Calu3 (cell line): ENCODE measurements at regions not wholly inside any gene's neighbourhood (a gene's known extent, or its start where the extent isn't known, plus 50 kb on each side); places are given as distances from the start of the nearest gene placed in this dataset.

ENCODE experiments used
- BruUV-seq: library from RNA; stranded (reverse); fragments of 400-500 nt; replicated peaks from 2 replicates; lab custom pipeline; 2021; lab: Mats Ljungman, UMichigan
- CTCF ChIA-PET: fragments of 300-600 bp; sonication (Branson Sonifier 250); formaldehyde crosslinking; loops from one replicate; lab custom pipeline; 2022; ENCODE audit warnings: antibody characterized with exemption; lab: Charles Lee
- DNase-seq: peaks from one replicate; pipeline ENCODE4 v3.0.0; 2022
- H3K27ac Mint-ChIP-seq: one replicate; pipeline ENCODE4 v1.8.0; 2022; ENCODE audit warnings: mixed read lengths; ENCODE audit not compliant: unreplicated experiment
- H3K27me3 Mint-ChIP-seq: one replicate; pipeline ENCODE4 v1.8.0; 2022; ENCODE audit warnings: mixed read lengths; ENCODE audit not compliant: unreplicated experiment
- H3K36me3 Mint-ChIP-seq: one replicate; pipeline ENCODE4 v1.8.0; 2022; ENCODE audit warnings: mild to moderate bottlenecking, moderate library complexity, mixed read lengths; ENCODE audit not compliant: insufficient read depth, unreplicated experiment
- H3K4me1 Mint-ChIP-seq: one replicate; pipeline ENCODE4 v1.8.0; 2022; ENCODE audit warnings: mild to moderate bottlenecking, low read depth, mixed read lengths; ENCODE audit not compliant: unreplicated experiment
- H3K4me3 Mint-ChIP-seq: one replicate; pipeline ENCODE4 v1.8.0; 2022; ENCODE audit warnings: mild to moderate bottlenecking, low read depth, moderate library complexity, mixed read lengths; ENCODE audit not compliant: unreplicated experiment
- H3K9me3 Mint-ChIP-seq: one replicate; pipeline ENCODE4 v1.8.0; 2022; ENCODE audit warnings: low read depth, mixed read lengths; ENCODE audit not compliant: unreplicated experiment
- intact Hi-C: fragments of 100-400 bp; cut with micrococcal nuclease; formaldehyde crosslinking; loops from one replicate; pipeline ENCODE4 v1.10.0; 2022; ENCODE audit not compliant: unreplicated experiment
- TF ChIP-seq, protein P1 (sequence below): fragments of 200-600 bp; IDR thresholded peaks from one replicate; pipeline ENCODE4 v1.8.0; 2022; ENCODE audit warnings: antibody characterized with exemption; ENCODE audit not compliant: unreplicated experiment

GRCh38 chr2:156079845-156080244, 252.7 kb downstream of the NR4A2 start:
- TF ChIP-seq, protein P1, sequence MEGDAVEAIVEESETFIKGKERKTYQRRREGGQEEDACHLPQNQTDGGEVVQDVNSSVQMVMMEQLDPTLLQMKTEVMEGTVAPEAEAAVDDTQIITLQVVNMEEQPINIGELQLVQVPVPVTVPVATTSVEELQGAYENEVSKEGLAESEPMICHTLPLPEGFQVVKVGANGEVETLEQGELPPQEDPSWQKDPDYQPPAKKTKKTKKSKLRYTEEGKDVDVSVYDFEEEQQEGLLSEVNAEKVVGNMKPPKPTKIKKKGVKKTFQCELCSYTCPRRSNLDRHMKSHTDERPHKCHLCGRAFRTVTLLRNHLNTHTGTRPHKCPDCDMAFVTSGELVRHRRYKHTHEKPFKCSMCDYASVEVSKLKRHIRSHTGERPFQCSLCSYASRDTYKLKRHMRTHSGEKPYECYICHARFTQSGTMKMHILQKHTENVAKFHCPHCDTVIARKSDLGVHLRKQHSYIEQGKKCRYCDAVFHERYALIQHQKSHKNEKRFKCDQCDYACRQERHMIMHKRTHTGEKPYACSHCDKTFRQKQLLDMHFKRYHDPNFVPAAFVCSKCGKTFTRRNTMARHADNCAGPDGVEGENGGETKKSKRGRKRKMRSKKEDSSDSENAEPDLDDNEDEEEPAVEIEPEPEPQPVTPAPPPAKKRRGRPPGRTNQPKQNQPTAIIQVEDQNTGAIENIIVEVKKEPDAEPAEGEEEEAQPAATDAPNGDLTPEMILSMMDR, result no peak
- intact Hi-C loops, result no loop called here
- BruUV-seq, result no TSS peak

GRCh38 chr2:156077041-156077742, 255.3 kb downstream of the NR4A2 start:
- Mint-ChIP-seq H3K9me3 (peaks cover 3% of the 10 kb centered on the region), H3K27me3 (no peaks in the 10 kb centered on the region), H3K36me3 (no peaks in the 10 kb centered on the region), H3K4me1 (no peaks in the 10 kb centered on the region), H3K4me3 (no peak overlapping the region), H3K27ac (no peak overlapping the region)
- DNase-seq, result no peak
- CTCF ChIA-PET, result no interaction called here
- no TSS peak for BruUV-seq
- TF ChIP-seq, protein P1, result no peak
- intact Hi-C loops, result no loop called here

More at GRCh38 chr2:156079845-156080244, 252.7 kb downstream of the NR4A2 start:
- Mint-ChIP-seq H3K36me3 (no peaks in the 10 kb centered on the region), H3K9me3 (peaks cover 6% of the 10 kb centered on the region), H3K27ac (no peak overlapping the region), H3K4me3 (no peak overlapping the region), H3K27me3 (no peaks in the 10 kb centered on the region), H3K4me1 (peaks cover 13% of the 10 kb centered on the region)
- no peak for DNase-seq
- CTCF ChIA-PET, result no interaction called here

GRCh38 chr2:156065912-156066311, 266.6 kb downstream of the NR4A2 start:
- DNase-seq, result peak; percentile 58
- intact Hi-C loops, result loop anchor here (1.0 to 5.0 kb wide), 4 partner anchors 266 to 826 kb away; partner anchors contain the start of gene NR4A2
- Mint-ChIP-seq H3K36me3 (no peaks in the 10 kb centered on the region), H3K4me1 (no peaks in the 10 kb centered on the region), H3K27me3 (no peaks in the 10 kb centered on the region), H3K27ac (no peak overlapping the region), H3K9me3 (no peaks in the 10 kb centered on the region), H3K4me3 (no peak overlapping the region)
- CTCF ChIA-PET, result no interaction called here
- BruUV-seq, result no TSS peak
- TF ChIP-seq, protein P1, result peak; percentile 36

DNA sequence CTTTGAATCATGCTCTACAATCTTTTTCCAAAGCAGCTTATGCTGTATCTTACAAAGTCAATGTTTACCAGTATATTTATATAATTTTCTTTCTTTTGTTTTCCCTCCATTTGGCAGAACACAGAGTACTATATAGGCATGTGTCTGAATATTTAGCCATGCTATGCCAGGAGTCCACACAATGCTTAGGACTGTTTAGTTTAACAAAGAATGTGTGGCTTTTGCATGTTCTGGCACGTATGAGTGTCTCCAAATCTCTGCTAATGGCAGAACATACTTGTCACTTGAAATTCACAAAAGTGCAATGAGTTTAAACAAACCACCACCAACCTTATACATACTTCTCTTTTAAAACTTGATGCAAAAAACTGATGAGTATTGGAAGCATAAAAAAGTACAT, 268.0 kb downstream of the NR4A2 start:
- no peaks in the 10 kb centered on the region for H3K9me3 Mint-ChIP-seq
- H3K27ac Mint-ChIP-seq, result no peak overlapping the region
- CTCF ChIA-PET, result interaction anchor here (0.6 kb wide), 1 partner anchor 49 kb away, joined by 3 read pairs; no protein-coding TSS in a partner anchor
- DNase-seq, result no peak
- intact Hi-C loops, result no loop called here
- H3K36me3 Mint-ChIP-seq, result no peaks in the 10 kb centered on the region
- H3K4me1 Mint-ChIP-seq, result no peaks in the 10 kb centered on the region
- no peak overlapping the region for H3K4me3 Mint-ChIP-seq
- BruUV-seq, result no TSS peak
- TF ChIP-seq, protein P1, result no peak
- no peaks in the 10 kb centered on the region for H3K27me3 Mint-ChIP-seq
